ENCODE measurements at regions not wholly inside any gene's neighbourhood (a gene's known extent, or its start where the extent isn't known, plus 50 kb on each side); places are given as distances from the start of the nearest gene placed in this dataset.

DNA sequence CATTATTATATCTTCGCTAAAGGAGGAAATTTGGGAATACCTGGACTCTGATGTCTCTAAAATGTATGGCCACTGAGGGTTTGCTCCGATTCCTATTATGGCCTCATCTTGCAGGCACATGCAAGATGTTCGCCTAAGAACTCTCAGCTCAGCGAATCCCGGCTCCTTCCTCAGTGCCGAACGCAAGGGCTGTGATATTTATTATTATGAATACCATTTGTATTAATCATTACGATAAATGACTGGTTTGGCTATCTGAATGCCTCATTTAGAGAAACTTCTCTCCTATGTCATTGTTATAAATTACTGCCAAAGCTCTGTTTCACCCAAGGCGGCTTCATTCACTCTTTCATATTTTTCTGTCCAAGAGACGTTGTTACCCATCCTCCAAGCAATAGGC is 369.7 kb upstream of the TSHZ3 start:
- DNase-seq = no peak

DNA sequence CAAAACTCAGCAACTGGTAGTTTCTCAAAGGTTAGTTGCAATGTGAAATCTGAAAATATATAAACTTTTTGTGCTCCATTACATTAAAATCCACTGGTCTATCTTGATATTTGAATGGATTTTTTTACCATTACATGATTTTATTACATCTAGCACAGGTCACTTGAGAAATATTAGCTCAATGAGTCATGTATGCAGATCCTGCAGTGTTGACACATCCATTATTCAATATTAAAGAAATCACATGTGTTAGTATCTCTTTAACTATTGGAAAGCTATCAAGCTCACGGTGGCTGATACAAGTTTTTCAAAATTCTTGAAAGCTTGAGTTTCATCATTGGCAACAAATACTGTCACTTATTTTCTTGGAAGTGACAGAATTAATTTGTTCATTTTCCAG is 373.9 kb upstream of the TSHZ3 start:
- DNase-seq = no peak

DNA sequence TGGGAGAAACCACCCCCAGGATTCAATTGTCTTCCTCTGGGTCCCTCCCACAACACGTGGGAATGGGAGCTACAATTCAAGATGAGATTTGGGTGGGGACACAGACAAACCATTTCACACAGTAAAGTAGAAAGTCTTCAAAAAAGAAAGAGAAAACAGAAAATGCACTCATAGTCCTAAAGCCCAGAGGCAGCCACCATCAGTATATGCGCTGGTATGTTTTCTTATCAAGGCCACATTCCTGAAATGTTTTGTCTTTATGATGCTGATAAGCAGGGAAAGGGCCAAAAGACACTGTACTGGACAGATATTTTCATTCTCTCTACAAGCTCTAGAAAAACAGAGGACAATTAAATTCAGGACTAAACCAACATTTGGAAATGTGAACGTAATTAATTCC is 375.8 kb upstream of the TSHZ3 start:
- no peak for DNase-seq

DNA sequence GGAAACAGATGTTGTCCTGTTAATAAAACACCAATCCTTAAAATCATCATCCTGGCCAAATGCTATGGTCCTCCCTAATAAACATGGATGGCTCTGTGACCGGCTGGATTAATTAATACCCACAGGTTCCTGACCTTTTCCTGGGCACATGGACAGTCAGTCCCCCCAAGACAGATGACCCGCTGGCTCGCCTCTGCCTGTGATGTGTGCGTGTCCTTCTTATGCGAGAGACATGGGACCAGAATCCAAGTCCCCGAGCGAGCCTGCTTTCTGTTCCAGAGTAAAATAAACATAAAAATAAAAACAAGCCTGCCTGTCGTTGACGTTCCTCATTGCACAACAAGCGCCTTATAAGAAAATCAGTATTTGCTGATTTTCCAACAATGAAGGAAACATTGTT is 378.3 kb upstream of the TSHZ3 start:
- DNase-seq = no peak

DNA sequence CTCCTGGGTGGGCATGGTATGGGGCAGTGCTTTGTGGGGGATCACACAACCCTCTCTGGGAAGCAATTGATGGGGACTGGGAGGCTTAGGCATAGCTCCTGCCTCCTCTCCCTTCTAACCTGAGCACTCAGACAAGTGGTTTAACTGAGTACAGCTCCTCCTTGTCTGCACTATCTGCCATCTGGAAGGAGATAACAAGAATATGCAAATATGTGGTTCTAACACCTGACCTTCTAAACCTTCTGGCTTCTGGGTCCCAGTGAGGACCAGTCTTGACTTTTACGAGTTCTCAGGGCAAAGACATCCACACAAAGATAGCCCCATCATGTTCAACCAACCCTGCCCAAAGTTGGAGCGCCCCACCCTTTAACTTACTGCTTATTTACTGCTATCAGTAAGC is 381.0 kb upstream of the TSHZ3 start:
- no peak for DNase-seq

DNA sequence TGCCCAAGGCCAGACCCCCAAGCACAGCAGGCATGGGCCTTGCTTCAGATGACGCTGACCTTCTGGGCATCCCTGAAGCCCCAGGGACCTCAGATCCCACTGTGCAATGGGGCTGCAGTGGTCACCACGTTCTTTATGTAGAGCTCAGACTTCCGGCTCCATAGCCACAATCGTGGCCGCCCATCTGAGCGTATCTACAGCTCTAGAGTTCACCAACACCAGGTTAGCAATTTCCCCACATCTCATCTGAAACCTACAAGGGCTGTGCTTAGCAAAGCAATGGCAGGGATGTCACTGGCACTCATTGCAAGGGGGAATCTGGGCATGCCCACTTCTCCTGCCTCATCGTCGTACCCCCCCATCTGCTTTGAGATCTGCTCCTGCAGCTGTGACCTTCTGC is 384.4 kb upstream of the TSHZ3 start:
- DNase-seq = no peak

DNA sequence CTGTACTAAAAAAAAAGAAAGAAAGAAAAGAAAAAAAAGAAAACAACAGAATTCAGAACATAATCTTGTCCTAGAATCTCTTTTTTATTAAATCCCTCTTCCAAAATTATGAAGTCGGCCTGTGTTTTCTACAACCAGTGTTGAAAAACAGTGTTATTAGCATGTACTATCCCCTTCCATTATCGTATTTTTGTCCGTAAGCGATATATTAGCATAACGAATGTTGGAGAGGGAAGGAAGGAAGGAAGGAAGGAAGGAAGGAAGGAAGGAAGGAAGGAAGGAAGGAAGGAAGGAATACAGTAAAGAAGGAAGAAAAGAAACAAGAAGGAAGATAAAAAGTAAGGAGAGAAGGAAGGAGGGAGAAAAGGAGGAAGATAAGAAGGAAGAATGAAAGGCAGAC is 393.0 kb upstream of the TSHZ3 start:
- DNase-seq = no peak

DNA sequence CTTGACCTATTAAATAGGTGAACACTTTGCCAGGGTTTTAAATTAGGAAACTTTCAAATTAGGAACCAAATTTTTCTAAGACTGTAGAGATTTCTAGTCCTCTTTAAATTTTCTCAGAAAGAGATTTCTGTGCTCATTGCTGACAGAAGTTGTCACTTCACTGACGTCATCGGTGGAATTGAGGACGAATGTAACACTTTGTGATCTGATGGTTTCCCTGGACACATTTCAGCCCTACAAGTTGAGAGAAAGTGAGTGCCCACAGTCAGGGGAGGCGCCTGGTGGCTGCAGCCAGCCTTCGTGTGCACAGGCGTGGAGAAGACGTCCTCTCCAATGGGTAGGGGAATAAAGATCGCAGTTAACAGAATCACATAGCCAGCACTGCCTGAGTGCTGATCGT is 396.5 kb upstream of the TSHZ3 start:
- DNase-seq = no peak

DNA sequence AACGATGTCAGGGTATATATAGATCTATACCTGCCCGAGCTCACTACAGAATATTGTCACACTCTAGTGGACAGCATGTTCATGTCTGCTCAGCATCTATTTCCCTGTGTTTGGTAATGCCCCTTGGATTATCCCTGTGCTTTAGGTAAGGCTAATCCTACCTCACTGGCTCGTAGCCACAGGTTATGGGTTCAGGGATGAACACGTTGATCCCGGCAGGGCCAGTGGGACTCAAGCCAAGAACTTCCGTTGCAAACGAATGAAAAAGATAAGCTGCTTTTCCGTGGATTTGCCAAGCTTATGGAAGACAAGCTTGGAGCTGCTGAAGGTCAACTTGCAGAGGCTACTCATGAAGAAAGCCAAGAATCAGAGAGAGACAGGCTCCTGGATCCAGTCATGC is 400.0 kb upstream of the TSHZ3 start:
- no peak for DNase-seq

DNA sequence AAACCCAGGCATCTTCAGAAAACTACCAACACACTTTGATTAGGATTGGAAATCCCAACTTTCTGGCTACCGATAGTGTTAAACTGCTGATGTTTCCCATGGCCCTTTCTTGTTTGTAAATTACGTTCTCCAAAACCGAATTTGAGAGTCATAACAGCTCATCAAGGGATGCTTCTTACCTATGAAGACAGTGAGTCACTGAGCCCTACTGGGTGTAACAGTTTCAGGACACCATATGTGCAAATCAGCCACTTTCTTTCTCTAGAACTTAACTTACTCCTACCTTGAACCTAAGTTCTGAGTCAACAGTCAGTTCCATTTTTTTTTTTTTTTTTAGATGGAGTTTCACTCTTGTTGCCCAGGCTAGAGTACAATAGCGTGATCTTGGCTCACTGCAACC is 410.1 kb upstream of the TSHZ3 start:
- no peak for DNase-seq

DNA sequence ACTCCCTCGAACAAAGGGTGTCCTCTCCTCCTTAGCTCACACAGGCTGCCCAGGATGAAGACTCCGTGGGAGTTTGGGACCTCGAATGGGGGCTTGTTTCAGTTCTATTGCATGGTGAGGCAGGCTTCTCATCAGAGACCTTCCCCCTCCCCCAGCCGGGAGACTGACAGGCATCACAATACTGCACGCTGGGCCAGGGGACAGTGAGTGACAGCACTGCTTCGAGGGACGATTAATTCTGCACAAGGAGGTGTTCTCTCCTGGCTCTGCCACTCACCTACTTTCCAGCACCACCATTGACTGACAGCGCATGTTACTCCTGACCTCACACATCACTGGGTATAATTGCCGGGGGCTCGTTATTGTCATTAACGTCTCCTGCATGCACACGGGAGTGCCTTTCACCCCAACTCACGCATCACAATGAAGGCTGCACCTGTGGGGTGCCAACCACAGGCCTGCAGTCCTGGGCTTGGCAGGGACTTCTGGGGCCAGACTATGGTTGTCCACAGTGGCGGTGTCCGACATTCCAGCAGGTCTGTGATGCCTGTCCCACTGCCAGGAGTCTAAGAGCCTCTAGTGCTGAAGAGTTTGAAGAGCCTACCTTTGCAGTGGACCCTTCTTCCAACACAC is 412.2 kb upstream of the TSHZ3 start:
- DNase-seq = no peak

DNA sequence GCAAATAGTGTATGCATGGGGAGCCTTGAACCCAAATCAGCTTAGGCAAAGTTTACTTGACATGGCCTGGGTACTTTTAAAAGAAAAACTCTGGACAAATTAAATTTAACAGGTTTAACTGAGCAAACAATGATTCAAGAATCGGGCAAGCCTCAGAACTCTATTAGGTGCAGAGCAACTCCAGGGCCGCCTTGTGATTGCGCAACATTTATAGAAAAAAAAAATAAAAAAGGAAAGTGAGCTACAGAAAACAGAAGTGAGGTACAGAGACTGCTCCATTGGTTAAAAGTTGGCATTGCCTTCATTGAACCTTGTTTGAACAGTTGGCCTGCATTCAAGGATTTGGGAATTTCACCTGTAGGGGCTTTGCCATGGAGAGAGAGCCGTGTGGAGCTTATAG is 421.0 kb upstream of the TSHZ3 start:
- DNase-seq = no peak

DNA sequence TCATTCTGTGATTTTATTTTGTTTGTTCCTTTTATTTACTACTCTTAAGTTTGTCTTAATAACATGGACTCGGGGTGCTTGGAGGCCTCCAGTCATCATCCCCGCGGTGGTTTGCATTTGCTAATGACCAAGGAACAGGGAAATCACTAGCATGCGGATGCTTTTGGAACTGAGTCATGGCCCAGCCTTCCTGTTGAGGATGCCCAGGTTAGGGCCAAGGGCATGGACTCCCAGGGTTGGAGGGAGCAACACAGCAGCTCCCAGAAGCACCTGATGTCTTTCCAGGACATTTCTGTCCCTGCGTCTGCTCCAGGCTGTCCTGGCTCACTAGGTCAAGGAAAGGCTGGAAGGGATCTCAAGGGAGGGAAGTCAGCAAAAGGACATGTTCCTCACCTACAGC is 423.7 kb upstream of the TSHZ3 start:
- no peak for DNase-seq

DNA sequence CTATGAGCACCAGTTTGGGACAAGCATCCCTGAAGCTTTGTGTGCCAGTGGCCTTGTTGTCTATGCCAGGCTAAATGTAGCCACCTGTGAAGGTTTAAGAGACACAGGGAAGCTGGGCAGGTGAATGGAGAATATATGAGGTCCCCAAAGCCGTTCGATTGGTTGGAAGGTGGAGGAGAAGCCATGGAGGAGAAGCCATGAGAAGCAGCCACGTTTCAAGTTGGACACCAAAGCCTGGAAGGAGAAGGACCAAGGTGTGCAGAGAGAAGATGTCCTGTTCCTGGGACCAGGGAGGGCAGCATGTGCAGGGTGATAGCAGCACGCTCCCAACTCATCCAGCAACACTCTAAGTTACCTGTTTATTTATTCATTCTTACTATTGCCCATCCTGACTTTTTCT is 432.3 kb upstream of the TSHZ3 start:
- no peak for DNase-seq

DNA sequence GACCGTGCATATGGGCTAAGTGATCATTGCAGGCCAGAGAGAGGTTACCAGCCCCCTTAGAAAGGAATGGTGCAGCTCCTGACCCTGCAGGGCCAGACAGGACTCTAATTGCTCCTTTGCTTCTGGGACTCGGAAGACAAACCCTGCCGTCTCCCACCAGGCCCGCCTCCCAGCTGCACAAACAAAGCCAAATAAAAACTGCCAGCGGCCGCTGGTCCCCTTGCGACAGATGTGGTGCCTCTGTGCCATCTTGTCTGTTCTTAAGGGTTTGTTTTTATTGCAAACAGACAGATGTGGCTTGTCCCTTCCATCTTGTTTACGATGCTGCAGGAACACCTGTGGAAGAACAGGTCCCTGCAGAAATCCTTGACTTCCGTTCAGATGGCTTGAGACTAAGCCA is 434.4 kb upstream of the TSHZ3 start:
- no peak for DNase-seq

DNA sequence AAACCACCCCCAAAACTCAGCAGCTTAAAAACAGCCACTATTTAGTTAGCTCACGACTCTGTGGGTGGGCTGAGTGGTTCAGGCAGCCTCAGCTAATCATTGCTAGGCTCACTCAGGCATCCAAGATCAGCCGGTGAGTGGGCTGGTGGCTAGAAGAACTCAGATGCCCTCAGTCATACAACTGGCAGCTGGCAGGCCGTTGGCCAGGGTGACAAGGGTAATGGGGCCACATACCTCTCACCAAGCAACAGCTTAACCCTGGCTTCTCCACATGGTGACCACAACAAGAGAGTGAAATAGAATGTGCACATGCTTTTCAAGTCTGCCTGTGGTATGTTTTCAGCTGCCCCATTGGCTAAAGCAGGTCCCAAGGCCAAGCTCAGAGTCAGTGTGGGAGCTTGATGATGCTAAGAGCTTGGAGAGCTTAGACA is 435.4 kb upstream of the TSHZ3 start:
- DNase-seq = no peak

DNA sequence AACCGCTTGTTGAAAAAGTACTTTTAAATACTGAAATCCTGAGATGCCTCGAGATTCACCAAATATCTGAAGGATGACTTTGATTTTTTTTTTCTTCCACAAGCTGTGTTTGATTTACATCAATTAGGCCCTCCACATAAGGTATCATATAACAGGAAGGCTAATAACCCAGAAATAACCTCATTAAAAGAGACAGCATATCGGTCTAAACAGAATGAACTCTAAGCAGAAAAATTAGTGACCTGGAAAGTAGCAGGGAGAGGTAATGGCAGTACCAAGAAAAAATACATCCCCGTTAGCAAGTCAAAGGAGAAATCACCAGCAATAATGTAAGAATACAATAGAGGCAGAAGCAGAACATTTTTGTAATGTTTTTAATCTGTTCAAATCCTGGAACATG is 452.4 kb upstream of the TSHZ3 start:
- no peak for DNase-seq

DNA sequence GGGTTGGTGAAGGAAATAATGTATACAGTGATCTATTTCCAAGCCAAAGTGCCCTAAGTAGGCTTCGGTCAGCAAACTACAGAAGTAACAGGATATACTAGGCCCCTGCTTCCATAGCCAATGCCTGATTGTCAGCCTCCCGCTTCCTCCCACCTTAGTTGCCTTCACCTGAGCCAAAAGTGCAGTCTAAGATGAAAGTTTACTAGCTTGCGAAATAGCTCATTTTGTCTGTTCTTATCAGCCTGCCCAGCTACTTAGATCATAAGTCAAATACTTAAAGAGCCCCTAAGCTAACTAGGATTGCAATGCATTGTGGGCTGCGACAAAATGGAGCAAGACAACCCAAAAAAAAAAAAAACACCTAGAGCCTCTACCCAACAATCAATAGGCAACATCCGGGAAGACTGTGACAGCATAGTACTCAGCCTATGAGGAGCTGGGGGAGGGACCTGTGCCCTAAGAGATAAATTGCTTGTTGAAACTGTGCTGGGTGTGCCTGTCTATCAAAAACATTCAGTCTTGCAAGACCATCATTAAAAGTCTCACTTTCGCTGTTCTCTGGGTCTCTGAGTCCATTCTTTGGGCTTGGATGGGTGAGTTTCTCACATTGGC is 454.7 kb upstream of the TSHZ3 start:
- DNase-seq = no peak

DNA sequence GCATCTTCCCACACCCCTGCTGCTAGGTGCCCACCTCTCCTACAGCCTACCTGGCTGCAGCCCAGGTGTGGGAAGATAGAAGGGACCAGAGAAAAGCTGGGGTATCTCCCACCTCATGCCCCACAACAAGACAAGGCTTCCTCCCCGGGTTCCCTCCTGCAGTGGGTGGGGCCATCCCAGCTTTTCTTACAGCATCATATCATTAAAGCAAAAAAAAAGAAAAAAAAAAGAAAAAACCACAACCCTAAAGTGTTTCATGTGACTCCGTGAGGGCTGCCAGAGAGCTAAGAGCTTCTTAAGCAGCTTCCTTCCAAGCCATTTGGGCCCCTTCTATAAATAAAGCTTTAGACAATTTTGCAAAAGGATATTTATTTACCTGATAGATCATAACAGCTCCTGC is 455.4 kb upstream of the TSHZ3 start:
- no peak for DNase-seq

DNA sequence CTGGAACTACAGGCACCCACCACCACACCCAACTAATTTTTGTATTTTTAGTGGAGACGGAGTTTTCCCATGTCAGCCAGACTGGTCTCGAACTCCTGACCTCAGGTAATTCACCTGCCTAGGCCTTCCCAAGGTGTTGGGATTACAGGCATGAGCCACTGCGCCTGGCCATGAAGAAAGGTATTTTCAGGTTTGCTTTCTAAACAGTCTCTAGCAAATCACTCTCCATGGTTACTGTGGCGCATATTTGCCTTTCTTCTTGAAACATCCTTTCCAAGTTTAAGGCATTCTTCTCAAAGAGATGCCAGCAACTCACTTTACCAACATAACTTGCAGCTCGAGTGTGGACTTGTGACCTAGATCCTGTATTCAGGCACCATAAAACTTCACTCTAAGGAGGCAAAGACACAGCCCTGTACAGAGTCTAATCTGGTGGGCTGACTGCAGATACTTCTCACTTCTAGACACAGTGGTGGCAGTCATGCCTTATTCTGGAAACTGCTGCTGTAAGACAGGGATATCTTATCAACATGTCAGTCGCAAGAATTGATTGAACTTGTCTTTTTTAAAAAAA is 461.4 kb upstream of the TSHZ3 start:
- DNase-seq = no peak

DNA sequence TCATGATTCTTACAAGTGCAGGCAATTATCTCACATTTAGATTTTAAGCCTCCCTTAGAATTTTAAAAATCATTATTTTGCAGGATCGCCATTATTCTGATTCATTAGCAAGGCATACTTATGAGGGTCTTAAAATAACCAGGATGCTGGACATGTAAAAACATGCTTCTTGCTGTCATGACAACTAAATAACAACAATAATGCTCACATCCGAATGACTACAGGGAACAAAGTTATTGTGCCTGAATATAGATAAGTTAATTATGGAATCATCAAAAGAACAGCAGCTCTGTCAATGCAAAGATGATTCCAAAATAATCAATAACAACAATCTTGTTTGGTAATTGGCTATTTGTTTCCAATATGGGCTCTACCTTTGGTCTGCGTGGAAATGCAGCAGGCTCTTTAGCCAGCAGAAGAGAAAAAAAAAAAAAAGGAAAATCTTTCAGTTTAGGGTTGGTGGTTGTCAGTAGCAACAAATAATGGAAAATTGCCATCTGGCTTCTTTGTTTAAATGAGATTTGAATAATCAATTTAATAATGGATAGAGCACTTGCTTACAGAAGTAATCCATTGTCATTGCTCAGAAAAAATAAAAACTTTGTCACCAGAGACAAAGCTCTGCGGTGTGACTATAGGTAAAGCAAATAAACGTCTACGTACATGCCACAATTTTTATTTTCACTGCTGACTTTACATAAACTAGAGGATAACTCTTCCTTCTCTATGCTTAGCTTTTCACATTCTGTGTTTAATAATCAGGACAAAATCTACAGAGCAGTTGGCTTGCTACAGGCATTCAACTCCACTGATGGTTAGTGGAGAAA is 468.9 kb upstream of the TSHZ3 start:
- no peak for DNase-seq

DNA sequence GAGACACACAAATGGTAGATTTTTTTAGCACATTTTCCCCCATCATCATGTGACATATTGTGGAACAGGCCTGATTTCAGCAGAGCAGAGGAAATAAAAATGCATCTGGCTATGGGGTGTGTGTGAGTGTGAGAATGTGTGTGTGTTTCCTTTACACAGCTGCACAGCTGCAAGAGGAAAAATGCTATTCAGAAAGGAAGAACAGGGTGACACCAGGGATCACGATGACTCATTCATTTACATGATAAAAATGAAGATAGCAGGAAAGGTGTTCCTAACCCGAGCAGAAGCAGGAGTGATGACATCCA is 469.5 kb upstream of the TSHZ3 start:
- DNase-seq = no peak

DNA sequence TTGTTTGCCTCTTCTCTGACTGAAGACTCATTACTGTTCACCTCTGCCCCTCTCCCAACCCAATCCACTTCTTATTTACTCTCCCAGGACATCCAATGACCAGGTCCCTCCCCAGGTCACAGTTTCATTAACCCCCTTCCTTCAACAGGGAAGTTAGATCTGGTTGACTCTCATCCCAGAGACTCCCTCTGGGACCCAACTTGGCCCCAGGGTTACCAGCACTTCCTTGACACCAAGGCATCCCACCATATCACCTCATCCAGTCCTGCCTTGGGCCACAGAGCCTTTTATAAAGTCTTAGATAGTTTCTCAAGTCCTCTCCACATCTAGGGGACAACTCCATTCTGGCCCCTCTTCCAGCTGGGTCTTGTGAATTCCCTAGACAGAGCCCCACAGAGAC is 470.6 kb upstream of the TSHZ3 start:
- no peak for DNase-seq

DNA sequence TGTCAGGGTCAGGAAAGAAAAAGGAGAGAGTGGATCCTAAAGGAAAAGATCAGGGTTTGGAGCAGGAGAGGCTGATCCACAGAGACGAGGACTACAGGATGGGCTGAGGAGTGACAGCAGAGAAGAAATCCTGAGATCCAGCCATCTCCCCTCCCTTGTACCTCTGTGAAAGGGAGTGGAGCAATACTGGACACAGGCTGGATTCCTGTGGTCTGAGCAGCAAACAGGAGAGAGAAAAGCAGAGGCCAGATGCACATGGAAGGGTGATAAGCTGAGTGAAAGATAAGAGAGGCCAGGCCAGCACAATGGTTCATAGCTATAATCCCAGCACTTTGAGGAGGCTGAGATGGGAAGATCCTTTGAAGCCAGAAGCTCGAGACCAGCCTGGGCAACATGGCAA is 472.1 kb upstream of the TSHZ3 start:
- no peak for DNase-seq

Data from activated CD8-positive, alpha-beta memory T cell treated with anti-CD3 and anti-CD28 coated beads for 24 hours (primary cell).